ENCODE measurements at regions not wholly inside any gene's neighbourhood (a gene's known extent, or its start where the extent isn't known, plus 50 kb on each side); places are given as distances from the start of the nearest gene placed in this dataset.

DNA sequence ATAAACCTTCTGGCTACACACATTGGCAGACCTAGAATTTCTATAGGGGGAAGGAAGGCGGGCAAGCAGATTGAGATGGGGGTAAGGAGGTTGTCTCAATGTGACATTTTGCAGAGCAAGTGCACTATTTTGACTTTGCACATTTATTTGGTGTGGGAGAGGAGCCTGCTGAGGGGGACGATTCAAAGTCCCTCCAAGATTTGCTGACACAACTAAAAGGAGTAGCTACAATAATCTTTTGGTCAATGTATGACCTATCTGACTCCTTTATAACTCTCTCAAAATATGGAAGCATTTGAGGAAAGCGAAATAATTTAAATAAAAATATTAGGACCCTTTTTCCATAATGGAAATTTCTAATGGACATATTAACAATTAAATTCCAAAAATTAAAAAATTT, 274.9 kb upstream of the PPARGC1A start:
- TF ChIP-seq, protein P1, sequence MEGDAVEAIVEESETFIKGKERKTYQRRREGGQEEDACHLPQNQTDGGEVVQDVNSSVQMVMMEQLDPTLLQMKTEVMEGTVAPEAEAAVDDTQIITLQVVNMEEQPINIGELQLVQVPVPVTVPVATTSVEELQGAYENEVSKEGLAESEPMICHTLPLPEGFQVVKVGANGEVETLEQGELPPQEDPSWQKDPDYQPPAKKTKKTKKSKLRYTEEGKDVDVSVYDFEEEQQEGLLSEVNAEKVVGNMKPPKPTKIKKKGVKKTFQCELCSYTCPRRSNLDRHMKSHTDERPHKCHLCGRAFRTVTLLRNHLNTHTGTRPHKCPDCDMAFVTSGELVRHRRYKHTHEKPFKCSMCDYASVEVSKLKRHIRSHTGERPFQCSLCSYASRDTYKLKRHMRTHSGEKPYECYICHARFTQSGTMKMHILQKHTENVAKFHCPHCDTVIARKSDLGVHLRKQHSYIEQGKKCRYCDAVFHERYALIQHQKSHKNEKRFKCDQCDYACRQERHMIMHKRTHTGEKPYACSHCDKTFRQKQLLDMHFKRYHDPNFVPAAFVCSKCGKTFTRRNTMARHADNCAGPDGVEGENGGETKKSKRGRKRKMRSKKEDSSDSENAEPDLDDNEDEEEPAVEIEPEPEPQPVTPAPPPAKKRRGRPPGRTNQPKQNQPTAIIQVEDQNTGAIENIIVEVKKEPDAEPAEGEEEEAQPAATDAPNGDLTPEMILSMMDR (conservative IDR thresholded peaks at IDR 0.05): no peak
- TF ChIP-seq ZFX (IDR thresholded peaks at IDR 0.05): no peak
